GM12878 (cell line): ENCODE measurements at regions not wholly inside any gene's neighbourhood (a gene's known extent, or its start where the extent isn't known, plus 50 kb on each side); places are given as distances from the start of the nearest gene placed in this dataset.

ENCODE experiments used
- ATAC-seq: fragments of 200-7000 bp; cut with Tn5 transposase; 3 replicates; pipeline ENCODE4 v1.9.1; 2020; ENCODE audit warnings: mild to moderate bottlenecking, moderate library complexity
- BruUV-seq: library from RNA; stranded (reverse); fragments of 400-500 nt; replicated peaks from 2 replicates; lab custom pipeline; 2021; lab: Mats Ljungman, UMichigan
- CTCF ChIA-PET: fragments of 300-600 bp; sonication (Branson Sonifier 250); formaldehyde crosslinking; extraction: SDS; loops from one replicate; lab custom pipeline; 2021; ENCODE audit warnings: inconsistent platforms; lab: Yijun Ruan, JAX
- POLR2A ChIA-PET: fragments of 350-600 bp; formaldehyde crosslinking; extraction: SDS; loops from one replicate; lab custom pipeline; 2021; ENCODE audit warnings: inconsistent platforms; lab: Charles Lee
- RAD21 ChIA-PET: fragments of 300-600 bp; sonication (Branson Sonifier 250); formaldehyde crosslinking; loops from one replicate; lab custom pipeline; 2023; ENCODE audit warnings: antibody characterized with exemption; ENCODE audit not compliant: unreplicated experiment; lab: Charles Lee
- SMC1A ChIA-PET: fragments of 300-600 bp; sonication (Branson Sonifier 250); formaldehyde crosslinking; loops from one replicate; lab custom pipeline; 2023; ENCODE audit not compliant: unreplicated experiment, uncharacterized antibody; lab: Charles Lee
- DNase-seq: peaks from one replicate; pipeline ENCODE4 v3.0.0-alpha.2; 2011; ENCODE audit warnings: low read depth, low spot score
- FAIRE-seq: peaks from 3 replicates; lab custom pipeline; 2011; peaks lifted over from hg19 to GRCh38; lab: Jason Lieb, UNC
- H2AFZ ChIP-seq: 2 replicates; pipeline ENCODE4 v1.6.0; 2011; ENCODE audit warnings: low read depth, low read length, control low read depth; ENCODE audit not compliant: control insufficient read depth
- H3K27ac ChIP-seq: 2 replicates; pipeline ENCODE4 v1.5.1; 2011; ENCODE audit warnings: control low read depth; ENCODE audit not compliant: control insufficient read depth, insufficient read depth
- H3K27me3 ChIP-seq, 2 experiments: replicated peaks in 1 of 2; 2 replicates each; pipeline versions ENCODE4 v1.6.0 to v1.6.1; 2011; ENCODE audit warnings: low read length in 1 of 2; ENCODE audit not compliant: control insufficient read depth in 2 of 2, insufficient read depth in 2 of 2
- H3K36me3 ChIP-seq, 2 experiments: 2 replicates each; pipeline ENCODE4 v1.5.1; 2011; ENCODE audit warnings: low read length in 1 of 2; ENCODE audit not compliant: control insufficient read depth in 2 of 2, insufficient read depth in 2 of 2
- H3K4me1 ChIP-seq: 2 replicates; pipeline ENCODE4 v1.6.1; 2011; ENCODE audit warnings: mild to moderate bottlenecking, low read length, moderate library complexity, mixed read lengths; ENCODE audit not compliant: control insufficient read depth, insufficient read depth
- H3K4me2 ChIP-seq: 2 replicates; pipeline ENCODE4 v1.6.0; 2011; ENCODE audit warnings: control low read depth; ENCODE audit not compliant: control insufficient read depth, insufficient read depth
- H3K4me3 ChIP-seq: fragments of 200-600 bp; sonication (generic); 2 replicates; pipeline ENCODE4 v1.5.1; 2016
- H3K79me2 ChIP-seq: 2 replicates; pipeline ENCODE4 v1.6.0; 2011; ENCODE audit warnings: low read length; ENCODE audit not compliant: control insufficient read depth, insufficient read depth
- H3K9ac ChIP-seq: 2 replicates; pipeline ENCODE4 v1.8.0; 2011; ENCODE audit warnings: low read length, control low read depth, mixed read lengths; ENCODE audit not compliant: control insufficient read depth, insufficient read depth
- H3K9me3 ChIP-seq: replicated peaks from 3 replicates; pipeline ENCODE4 v1.5.1; 2011; ENCODE audit warnings: mild to moderate bottlenecking, low read length; ENCODE audit not compliant: control insufficient read depth, insufficient read depth
- H4K20me1 ChIP-seq: 2 replicates; pipeline ENCODE4 v1.6.0; 2011; ENCODE audit not compliant: control insufficient read depth, insufficient read depth
- CEBPB ChIP-seq, 2 experiments: fragments of 150-350 bp in 1 of 2; IDR thresholded peaks; 2 replicates each; pipeline ENCODE4 v1.6.1; 2012 to 2014; ENCODE audit warnings: low read depth in 2 of 2, low read length in 2 of 2, borderline replicate concordance in 1 of 2, inconsistent platforms in 1 of 2
- CUX1 ChIP-seq: IDR thresholded peaks from 2 replicates; pipeline ENCODE4 v1.6.1; 2012; ENCODE audit warnings: improper control_type of control experiment, low read depth, low read length; ENCODE audit not compliant: insufficient replicate concordance
- PBX3 ChIP-seq: IDR thresholded peaks from 2 replicates; pipeline ENCODE4 v1.6.1; 2011; ENCODE audit warnings: mild to moderate bottlenecking, low read depth, low read length, moderate library complexity; ENCODE audit not compliant: insufficient replicate concordance
- ZSCAN29 ChIP-seq: fragments of 450-650 bp; IDR thresholded peaks from 2 replicates; pipeline ENCODE4 v1.6.1; 2017; ENCODE audit warnings: mild to moderate bottlenecking, moderate library complexity
- WGBS: methylation state at CpG from one replicate; pipeline ENCODE4 v1.1.6; 2016; ENCODE audit warnings: low lambda C conversion rate; ENCODE audit not compliant: insufficient replicate concordance, insufficient coverage; ENCODE audit errors: missing lambda C conversion rate; 5-methylcytosine and 5-hydroxymethylcytosine counted together
- in situ Hi-C: fragments of 300-500 bp; cut with MboI; formaldehyde crosslinking; loops from 9 replicates; pipeline ENCODE4 v1.14.3; 2018; ENCODE audit warnings: mixed read lengths
- intact Hi-C: fragments of 100-400 bp; cut with micrococcal nuclease; formaldehyde crosslinking; loops from one replicate; pipeline ENCODE4 v1.14.2; 2022; ENCODE audit not compliant: unreplicated experiment
- TF ChIP-seq, protein P1 (sequence below): IDR thresholded peaks from 2 replicates; pipeline ENCODE4 v1.6.1; 2012; ENCODE audit warnings: mild to moderate bottlenecking, low read depth, low read length
- TF ChIP-seq, protein P2 (sequence below): fragments of 450-650 bp; IDR thresholded peaks from 2 replicates; pipeline ENCODE4 v1.6.1; 2016; ENCODE audit warnings: mild to moderate bottlenecking

GRCh38 chr13:75935805-75936204 lies 299.7 kb downstream of the LMO7 start:
- H3K4me3 ChIP-seq, result no peak overlapping the region
- no TSS peak for BruUV-seq
- no peak for DNase-seq

More at GRCh38 chr13:75935805-75936204, 299.7 kb downstream of the LMO7 start:
- SMC1A ChIA-PET, result no interaction called here
- no peaks in the 10 kb centered on the region for H3K4me1 ChIP-seq
- H2AFZ ChIP-seq, result no peak overlapping the region
- WGBS, result 38% methylated on average over 2 of the region's 2 CpGs
- H3K9me3 ChIP-seq, result no peaks in the 10 kb centered on the region
- no peaks in the 10 kb centered on the region for H4K20me1 ChIP-seq
- no peaks in the 10 kb centered on the region for H3K79me2 ChIP-seq
- no peaks in the 10 kb centered on the region for H3K27me3 ChIP-seq
- in situ Hi-C loops, result no loop called here
- RAD21 ChIA-PET, result no interaction called here
- CTCF ChIA-PET, result no interaction called here
- POLR2A ChIA-PET, result no interaction called here
- ATAC-seq (no peak), FAIRE-seq (no peak)
- no peaks in the 10 kb centered on the region for H3K36me3 ChIP-seq
- TF ChIP-seq CUX1 (no peak), ZSCAN29 (no peak), CEBPB (IDR thresholded peaks at IDR 0.05; ENCODE audit: borderline replicate concordance in 1 of 2, low read depth in 2 of 2, low read length in 2 of 2) (no peak), PBX3 (no peak)
- TF ChIP-seq, protein P1, sequence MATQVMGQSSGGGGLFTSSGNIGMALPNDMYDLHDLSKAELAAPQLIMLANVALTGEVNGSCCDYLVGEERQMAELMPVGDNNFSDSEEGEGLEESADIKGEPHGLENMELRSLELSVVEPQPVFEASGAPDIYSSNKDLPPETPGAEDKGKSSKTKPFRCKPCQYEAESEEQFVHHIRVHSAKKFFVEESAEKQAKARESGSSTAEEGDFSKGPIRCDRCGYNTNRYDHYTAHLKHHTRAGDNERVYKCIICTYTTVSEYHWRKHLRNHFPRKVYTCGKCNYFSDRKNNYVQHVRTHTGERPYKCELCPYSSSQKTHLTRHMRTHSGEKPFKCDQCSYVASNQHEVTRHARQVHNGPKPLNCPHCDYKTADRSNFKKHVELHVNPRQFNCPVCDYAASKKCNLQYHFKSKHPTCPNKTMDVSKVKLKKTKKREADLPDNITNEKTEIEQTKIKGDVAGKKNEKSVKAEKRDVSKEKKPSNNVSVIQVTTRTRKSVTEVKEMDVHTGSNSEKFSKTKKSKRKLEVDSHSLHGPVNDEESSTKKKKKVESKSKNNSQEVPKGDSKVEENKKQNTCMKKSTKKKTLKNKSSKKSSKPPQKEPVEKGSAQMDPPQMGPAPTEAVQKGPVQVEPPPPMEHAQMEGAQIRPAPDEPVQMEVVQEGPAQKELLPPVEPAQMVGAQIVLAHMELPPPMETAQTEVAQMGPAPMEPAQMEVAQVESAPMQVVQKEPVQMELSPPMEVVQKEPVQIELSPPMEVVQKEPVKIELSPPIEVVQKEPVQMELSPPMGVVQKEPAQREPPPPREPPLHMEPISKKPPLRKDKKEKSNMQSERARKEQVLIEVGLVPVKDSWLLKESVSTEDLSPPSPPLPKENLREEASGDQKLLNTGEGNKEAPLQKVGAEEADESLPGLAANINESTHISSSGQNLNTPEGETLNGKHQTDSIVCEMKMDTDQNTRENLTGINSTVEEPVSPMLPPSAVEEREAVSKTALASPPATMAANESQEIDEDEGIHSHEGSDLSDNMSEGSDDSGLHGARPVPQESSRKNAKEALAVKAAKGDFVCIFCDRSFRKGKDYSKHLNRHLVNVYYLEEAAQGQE, result no peak
- TF ChIP-seq, protein P2, sequence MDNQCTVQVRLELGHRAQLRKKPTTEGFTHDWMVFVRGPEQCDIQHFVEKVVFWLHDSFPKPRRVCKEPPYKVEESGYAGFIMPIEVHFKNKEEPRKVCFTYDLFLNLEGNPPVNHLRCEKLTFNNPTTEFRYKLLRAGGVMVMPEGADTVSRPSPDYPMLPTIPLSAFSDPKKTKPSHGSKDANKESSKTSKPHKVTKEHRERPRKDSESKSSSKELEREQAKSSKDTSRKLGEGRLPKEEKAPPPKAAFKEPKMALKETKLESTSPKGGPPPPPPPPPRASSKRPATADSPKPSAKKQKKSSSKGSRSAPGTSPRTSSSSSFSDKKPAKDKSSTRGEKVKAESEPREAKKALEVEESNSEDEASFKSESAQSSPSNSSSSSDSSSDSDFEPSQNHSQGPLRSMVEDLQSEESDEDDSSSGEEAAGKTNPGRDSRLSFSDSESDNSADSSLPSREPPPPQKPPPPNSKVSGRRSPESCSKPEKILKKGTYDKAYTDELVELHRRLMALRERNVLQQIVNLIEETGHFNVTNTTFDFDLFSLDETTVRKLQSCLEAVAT, result no peak
- H3K4me2 ChIP-seq, result no peak overlapping the region
- intact Hi-C loops, result no loop called here
- no peak overlapping the region for H3K27ac ChIP-seq
- no peak overlapping the region for H3K9ac ChIP-seq
